GM18519 (cell line): ENCODE measurements at regions not wholly inside any gene's neighbourhood (a gene's known extent, or its start where the extent isn't known, plus 50 kb on each side); places are given as distances from the start of the nearest gene placed in this dataset.
A peak's percentile ranks its signal among the peaks of the same experiment; 100 is the strongest.
"Not testable (repeated sequence)": the region's sequence is repeated elsewhere in the genome, so short reads cannot be mapped to it uniquely, and the experiment has no call there.

Source experiments
- ATAC-seq: cut with Tn5 transposase; IDR thresholded peaks from one replicate; pipeline ENCODE4 v1.9.1; 2021; ENCODE audit warnings: mild to moderate bottlenecking, moderate library complexity; ENCODE audit not compliant: unreplicated experiment, low FRiP score

DNA sequence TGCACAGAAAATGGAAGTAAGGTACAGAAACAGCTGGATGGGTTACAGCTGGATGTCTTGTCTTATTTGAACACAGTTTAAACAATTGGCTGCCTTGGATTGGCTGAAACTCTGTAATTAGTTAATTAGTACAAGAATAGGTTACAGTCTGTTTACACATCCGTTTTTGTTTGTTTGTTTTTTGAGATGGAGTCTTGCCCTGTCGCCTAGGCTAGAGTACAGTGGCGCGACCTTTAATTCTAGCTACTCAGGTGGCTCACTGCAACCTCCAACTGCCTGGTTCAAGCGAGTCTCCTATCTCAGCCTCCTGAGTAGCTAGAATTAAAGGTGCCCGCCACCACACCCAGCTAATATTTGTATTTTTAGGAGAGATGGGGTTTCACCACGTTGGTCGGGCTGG is 368.7 kb upstream of the KLF4 start:
- no peak for ATAC-seq

DNA sequence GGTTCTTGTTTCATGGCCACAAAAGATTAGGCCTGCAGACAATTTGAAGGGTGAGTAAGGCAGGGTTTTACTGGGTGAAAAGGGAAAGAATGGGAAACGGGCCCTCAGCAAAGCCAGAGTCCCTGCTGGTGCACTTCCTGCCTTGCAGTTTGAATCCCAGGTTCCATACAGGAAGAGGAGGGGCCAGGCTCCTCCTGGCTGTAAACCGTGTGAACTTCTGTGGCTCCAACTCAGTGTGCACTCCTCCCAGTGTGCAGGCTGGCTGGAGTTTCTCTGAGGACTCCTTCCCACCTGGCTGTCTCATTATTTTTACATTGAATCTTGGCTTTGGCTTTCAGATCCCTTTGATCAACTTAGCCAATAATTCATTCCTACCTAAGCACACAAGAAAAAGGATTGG is 367.1 kb upstream of the KLF4 start:
- no peak for ATAC-seq

DNA sequence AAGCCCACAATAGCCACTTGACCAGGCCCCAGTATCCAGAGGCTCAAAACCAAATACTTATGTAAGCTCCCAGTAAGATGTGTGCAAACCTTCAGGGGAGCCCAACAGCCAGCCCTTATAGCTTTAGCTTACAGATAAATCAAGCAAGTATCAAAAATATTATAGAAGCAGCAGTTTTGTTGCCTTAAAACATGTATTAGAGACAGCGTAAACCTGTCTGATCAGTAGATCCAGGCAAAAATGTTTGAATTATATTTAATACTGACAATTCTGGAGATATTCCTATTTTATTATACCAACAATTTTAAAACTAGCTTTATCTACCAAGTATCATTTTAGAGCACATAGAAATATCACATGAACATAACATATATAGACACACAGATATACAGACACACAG is 365.6 kb upstream of the KLF4 start:
- ATAC-seq = no peak

DNA sequence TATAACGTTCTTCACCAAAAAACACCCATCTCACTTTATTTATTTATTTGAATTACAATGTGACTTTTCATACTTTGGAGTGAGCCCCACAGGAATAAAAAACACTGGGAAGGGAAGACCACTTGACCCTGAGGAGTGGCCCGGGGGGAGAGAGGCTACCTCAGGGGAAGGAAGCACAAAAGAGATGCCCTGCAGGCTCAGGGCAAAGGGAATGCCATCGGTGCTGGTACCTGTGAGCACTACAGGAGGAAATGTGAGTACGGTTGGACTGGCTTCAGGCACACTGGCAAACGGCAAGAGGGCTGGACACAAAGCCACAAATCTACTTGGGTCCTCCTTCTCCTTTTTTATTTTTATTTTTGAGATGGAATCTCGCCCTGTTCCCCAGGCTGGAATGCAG is 363.9 kb upstream of the KLF4 start:
- no peak for ATAC-seq

DNA sequence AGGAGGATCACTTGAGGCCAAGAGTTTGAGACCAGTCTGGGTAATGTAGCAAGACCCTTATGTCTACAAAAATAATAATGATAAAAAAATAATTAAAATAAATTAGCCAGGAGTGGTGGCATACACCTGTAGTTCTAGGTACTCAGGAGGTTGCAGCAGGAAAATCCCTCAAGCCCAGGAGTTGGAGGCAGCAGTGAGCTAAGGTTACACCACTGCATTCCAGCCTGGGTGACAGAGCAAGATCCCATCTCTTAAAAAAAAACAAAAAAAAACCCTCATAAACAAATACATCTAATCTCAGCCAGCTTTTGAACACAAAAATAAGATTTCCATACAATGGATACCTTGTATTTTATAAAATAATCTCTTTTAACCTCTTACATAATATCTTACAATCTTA is 363.3 kb upstream of the KLF4 start:
- ATAC-seq = no peak

DNA sequence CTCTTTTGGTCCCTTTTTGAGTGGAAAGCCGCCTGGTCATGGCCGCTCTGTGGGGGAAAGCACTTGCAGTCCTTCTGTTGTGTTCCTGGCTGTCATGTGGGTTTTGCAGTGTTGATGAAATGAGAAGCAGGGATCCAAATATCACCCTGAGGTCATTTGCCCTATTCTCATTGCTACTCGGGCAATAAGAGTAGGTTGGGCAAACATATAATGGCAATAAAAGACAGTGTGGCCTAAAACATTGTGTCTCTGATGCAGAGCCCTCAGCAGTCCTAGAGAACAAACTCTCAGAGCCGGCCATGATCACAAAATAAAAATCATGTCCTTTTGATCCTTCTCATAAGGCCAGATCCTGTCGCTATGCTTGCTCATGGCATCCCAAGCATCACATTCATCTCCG is 361.1 kb upstream of the KLF4 start:
- ATAC-seq = no peak

DNA sequence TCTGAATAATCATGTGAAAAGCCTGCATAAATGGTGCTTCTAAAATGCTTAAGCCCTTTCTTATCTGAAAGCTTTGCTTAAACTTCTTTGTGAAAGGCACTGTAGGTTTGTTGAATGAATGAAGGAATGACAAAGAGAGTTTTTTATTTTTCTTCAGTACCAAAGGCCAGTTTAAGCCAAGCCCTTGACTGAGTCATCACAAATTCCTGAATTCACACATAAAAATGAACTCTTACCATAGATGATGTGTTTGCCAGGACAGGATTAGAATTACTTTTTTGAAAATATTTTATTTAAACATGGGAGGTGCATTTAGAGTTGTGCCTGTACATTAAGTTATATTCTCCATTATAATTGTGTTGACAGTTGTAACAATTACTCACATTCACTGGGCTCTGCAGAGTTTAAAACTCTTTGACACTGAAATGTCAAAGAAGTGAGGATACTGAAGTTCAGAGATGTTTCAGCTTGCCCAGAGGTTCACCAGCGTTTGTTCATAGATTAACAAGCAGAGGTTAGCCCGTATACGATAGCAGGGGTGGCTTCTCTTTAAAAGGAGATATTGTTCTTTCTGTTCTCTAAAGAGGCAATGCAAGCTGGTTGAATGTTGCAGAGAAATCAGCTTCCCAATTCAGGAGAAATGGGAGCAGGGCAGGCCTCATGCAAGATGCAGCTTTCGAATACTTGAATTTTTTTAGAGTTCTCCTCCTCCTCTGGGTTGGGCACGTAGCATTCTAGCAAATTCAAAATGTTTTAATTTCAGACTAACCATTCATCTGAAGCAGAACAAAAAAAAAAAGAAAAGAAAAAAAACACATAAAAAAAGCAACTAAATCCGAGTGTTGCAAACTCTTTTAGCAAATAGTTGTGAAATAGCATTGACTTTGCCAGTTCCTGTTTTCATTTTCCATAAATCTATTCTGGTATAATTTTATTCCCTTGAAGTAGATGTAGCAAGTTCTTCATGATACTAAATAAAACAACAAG is 358.7 kb upstream of the KLF4 start:
- ATAC-seq = no peak

DNA sequence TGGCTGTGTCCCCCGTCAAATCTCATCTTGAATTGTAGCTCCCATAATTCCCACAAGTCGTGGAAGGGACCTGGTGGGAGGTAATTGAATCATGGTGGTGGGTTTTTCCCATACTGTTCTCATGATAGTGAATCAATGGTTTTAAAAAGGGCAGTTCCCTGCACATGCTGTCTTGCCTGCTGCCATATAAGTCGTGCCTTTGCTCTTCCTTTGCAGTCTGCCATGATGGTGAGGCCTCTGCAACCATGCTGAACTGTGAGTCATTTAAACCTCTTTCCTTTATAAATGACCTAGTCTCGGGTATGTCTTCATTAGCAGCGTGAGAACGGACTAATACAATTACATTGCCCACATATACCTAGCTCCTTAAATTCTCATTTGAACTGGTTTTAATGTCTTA is 353.0 kb upstream of the KLF4 start:
- no peak for ATAC-seq

DNA sequence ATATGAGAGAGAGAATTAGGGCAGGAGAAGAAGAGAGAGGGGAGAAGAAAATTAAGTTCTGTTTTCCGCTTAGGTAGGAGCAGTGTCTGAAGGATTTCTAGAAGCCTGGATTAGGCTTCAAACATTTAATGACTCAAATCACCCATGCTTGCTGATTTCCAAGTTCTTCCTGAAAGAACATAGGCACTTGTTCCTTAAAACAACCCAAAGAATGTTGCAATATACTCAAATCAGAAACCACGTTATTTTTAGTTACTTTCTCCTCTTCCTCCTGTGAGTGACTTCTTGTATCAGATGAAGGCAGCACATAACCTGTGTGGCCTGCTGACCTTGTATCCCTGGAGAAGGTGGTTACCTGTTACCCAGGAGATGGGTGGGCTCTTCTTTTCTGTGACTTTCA is 351.5 kb upstream of the KLF4 start:
- no peak for ATAC-seq

DNA sequence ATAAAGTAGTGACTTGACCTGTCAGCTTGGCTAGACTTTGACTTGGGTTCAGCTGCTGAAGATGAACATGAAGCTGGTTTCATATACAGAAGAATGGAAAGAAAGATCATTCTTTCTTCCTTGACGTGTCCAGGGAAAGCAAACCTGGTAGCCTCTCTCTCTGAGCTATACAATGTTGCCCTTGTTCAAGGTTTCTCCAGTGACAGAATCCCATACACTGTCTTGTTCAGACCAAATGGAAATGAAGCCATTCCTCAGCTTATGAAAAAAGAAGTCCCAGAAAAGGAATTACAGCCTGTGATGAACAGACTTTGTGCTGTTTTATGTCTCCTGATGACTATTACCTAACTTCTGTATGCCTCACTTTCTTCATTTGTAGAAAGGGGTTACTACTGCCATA is 349.8 kb upstream of the KLF4 start:
- ATAC-seq = no peak

DNA sequence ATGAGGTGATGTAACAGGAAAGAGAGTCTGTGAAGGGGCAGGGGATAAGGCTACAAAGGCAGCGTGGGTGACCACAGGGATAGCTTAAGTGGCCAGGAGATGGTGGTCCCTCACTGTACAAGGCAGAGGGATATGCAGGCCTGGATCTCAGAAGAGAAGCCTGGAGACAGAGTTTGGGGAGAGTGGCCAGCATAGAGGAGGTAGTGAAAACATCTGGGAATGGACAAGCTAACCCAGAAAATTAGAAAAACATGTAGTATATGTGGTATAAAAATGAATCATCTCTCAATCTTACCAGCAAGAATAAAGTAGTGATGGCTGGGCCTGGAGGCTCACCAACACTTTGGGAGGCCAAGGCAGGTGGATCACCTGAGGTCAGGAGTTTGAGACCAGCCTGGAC is 349.2 kb upstream of the KLF4 start:
- ATAC-seq = no peak

DNA sequence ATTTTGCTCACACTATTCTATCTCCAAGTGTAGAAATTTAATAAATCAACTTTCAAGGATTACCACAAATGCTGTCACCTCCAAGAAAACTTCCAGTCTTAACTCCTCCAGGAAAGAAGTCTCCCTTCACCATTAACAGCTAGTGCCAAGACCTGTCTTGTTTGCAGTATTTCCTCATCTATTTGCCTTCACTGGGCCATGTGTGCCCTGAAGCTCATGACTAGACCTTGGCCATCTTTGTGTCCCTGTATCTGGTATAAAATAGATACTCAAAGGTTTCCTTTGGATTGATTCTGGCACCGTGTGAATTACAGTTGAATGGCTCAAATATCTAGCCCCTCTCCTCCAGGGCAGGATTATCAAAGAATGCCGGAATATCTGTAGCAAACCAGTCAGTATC is 346.7 kb upstream of the KLF4 start:
- ATAC-seq = no peak

DNA sequence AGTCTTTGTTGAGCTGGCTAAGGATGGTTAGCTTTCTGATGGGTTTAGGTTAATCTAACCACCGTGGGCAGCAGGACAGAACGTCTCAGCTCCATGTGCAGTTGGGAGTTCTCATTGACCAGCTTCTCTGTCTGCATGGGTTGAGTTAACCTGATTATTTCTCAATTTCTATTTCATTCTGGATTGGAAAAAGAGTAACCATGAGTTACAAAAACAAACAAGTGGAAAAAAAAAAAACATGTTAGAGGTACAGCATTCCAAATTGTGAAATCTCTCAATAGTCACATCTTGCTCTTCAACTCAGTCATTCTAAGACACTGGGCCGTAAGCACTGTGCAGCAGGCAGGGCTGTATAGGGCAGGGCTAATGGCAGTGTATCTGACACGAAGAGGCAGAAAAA is 343.7 kb upstream of the KLF4 start:
- ATAC-seq = no peak

DNA sequence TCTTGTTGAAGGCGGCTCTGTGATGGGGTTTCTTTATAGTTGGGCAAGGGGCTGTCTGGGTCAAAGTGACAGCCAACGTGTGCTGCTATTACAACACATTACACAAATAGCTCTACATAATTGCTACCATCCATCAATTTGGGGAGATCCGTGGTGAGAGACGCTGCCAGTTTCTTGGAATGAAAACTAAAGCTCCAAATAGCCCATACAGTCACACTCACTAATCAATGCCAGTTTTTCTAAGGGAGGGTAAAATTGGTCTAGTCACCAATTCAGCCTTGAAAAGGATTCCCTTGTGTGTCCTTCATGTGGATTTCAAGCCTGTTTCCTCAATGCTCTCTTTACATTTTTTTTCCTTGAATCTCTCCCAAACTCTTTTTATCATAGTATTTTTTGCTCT is 343.3 kb upstream of the KLF4 start:
- no peak for ATAC-seq

DNA sequence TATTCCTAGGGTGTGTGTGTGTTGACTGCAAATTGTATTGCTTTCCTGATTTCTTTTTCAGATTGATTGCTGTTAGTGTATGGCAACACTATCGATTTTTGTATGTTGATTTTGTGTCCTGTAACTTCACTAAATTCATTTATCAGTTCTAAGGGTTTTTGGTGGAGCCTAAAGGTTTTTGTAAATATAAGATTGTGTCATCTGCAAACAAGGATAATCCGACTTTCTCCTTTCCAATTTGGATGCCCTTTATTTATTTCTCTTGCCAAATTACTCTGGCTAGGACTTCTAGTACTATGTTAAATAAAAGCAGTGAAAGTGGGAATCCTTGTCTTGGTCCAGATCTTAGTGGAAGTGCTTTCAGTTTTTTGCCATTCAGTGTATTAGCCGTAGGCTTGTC is 340.9 kb upstream of the KLF4 start:
- no peak for ATAC-seq

DNA sequence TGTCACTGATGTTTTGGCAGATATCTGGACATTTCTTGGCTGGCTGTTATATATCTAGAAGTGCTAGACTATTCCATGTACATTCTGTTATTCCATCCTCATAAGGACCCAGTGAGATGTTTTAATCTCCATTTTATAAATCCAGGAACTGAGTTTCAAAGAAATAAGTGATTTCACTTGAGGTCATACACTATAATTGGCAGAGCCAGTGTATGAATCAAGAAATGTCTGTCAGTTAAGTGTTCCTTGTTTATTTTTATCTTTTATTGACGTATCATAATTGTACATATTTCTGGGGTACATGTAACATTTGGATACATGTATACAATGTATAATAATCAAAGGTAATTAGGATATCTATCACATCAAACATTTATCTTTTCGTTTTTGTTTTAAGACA is 338.3 kb upstream of the KLF4 start:
- no peak for ATAC-seq

DNA sequence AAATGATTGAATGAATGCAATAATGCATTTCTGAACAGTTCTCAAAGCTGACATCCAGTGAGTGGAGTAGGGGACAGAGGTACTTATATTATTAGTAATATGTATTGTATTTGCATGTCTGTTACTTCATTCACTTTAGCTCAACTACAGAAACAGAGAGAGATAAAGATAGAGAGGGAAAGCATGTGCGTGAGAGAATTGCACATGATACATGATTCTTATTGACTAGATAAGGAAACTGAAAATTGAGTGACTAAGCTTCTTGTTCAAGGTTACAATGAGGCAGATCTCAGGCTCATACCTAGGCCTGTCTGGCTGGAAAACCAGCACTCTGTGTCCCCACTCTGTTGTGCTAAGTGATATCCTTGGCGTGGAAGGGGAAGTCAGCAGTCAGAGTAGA is 337.7 kb upstream of the KLF4 start:
- peak; percentile 94 for ATAC-seq

DNA sequence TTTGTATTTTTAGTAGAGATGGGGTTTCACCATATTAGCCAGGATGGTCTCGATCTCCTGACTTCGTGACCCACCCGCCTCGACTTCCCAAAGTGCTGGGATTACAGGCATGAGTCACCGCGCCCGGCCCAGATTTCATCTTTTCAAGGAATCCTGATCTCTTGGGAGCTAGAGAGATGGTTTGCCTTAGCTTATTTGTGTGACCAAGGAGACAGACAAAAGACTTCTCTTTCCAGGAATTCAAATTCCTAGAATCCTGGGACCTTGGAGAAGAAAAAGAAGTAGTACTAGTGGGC is 337.1 kb upstream of the KLF4 start:
- not testable (repeated sequence) for ATAC-seq

DNA sequence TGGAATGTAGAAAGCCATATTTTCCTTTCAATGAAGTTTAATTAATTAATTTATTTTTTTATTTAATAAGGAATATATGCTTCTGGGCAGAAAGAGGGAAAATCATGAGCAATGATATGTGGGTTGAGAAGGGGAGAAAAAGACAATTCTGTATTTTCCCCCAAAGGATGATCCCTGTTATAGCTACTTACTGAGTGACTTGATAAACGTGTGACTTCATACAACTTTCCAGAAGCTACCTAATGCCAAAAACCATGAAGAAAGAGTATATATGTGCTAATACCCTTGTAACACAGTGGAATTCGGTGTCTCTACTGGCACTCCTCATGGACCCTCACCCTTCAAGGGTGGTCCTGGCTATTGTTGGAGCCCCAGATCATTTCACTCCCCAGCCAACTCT is 335.0 kb upstream of the KLF4 start:
- no peak for ATAC-seq

DNA sequence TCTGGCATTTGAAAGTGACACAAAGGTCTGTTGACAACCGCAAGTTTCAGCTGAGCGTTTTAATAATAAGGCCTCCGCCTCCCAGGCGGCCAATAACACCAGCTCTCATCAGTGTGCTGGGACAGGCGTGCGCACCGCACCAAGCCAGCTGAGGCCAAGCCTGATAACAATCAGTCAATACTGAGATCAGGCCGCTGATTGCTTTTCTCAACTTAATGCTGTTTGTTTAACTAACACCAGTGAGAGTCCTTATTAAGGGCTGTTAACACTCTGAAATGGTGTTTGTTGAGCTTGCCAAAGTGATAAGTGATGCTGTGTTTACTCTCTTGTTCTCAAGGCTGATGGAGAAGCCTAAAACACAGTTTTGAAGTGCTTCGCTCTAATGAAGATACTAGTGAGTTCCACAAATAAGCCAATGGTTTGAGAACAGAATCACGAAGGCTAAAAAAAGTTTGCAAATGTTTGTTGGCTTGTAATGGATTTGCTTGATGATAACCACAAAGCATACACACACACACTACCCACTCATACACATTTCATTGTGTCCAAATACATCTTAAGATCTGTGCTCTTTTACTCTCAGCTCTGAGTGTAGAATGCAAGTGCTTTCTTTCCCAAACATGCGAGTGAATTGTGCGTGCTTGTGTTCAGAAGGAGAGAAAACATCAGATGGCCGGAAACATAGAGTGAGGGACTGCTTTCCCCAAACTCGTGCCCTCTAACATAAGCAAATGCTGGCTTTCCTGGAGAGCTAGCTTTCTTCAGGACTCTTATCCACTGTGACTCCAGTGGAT is 330.4 kb upstream of the KLF4 start:
- ATAC-seq = no peak

DNA sequence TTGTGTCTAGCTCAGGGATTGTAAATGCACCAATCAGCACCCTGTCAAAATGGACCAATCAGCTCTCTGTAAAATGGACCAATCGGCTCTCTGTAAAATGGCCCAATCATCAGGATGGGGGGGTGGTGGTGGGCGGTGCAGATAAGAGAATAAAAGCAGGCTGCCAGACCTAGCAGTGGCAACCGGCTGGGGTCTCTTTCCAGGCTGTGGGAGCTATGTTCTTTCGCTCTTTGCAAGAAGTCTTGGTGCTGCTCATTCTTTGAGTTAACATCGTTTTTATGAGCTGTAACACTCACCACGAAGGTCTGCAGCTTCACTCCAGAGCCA is 328.9 kb upstream of the KLF4 start:
- not testable (repeated sequence) for ATAC-seq
